ENCODE measurements at regions not wholly inside any gene's neighbourhood (a gene's known extent, or its start where the extent isn't known, plus 50 kb on each side); places are given as distances from the start of the nearest gene placed in this dataset.

DNA sequence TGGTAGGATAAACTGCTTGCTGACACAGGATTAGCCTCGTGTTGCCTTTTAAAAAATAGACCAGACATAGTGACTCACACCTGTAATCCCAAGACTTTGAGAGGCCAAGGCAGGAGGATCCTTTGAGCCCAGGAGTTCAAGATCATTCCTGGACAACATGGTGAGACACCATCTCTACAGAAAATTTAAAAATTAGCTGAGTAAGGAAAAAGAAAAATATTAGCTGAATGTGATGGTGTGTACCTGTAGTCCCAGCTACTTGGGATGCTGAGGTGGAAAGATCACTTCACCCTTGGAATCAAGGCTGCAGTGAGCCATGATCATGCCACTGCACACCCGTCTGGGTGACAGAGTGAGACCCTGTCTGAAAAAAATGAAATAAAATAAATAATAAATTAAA, 82.0 kb downstream of the ETS2 start:
- in situ Hi-C loops (cut with HindIII; ENCODE audit: low sequenced_read_pairs) = no loop called here
- no peak for DNase-seq (ENCODE audit: low spot score)

DNA sequence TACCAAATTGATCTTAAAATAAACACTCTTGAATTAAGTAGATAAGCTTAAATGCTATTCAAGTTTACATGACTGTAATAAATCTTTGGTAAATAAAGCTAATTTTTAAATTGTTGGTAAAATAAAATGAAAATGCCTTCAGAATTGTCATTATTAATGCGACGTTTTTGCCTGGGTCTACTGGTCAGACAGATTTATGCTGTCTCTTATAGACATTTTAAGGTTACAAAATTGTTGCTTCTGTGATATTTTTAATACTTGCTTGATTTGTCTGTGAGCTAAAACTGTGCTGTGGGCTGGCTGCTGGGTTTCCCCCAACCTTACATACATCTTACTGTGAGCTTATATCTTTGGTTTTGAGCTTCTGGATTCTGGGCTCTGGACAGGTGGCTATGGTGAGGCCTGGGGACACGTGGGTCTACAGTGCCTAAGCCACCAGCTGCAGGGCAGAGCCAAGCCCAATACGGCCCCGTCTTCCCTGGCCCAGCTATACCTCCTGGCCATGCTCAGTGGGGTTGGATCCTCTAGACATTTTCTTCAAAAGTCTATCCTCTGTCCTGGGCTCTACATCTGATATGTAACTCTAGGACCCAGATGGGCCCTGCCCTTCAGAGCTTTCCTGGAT, 81.4 kb downstream of the ETS2 start:
- in situ Hi-C loops (cut with HindIII; ENCODE audit: low sequenced_read_pairs) = no loop called here
- DNase-seq (ENCODE audit: low spot score) = no peak

DNA sequence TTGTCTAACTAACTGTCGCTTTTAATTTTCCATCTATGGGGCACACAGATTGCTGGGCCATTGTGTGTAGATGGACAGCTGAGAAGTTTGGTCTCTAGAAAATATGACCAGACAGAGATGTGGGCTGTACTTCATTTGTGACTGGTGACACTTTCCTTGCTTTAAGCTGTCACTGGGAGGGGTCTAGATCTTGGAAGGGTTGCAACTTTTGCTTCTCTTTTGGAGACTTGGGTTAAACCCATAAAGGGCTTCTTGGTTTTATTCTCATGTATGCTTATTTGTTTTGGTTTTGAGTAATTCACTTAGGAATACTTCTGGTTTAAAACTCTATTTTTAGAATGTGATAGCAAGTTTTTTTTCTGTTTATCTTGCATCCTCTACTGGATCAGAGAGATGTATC, 80.2 kb downstream of the ETS2 start:
- in situ Hi-C loops (cut with HindIII; ENCODE audit: low sequenced_read_pairs) = no loop called here
- no peak for DNase-seq (ENCODE audit: low spot score)

DNA sequence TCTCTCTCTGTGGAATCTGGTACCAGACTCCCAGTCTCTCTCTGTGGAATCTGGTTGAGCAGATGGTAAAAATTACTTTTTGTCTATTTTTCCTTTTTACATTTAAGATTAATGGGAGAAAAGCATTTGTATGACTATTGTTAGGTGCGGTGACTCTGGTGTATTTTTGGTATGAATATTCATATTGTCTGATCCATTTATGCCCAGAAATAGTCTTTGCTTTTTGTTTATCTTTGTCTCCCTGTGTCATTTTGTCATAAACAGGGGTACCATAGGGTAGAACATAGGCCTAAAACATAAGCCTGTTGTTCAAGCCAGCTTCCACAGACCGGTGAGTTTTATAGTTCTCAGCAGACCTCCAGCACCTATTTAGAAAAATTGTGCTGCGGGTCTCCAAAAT, 78.7 kb downstream of the ETS2 start:
- DNase-seq (ENCODE audit: low spot score) = no peak
- in situ Hi-C loops (cut with HindIII; ENCODE audit: low sequenced_read_pairs) = no loop called here

- in situ Hi-C loops (cut with HindIII; ENCODE audit: low sequenced_read_pairs) = no loop called here
- DNase-seq (ENCODE audit: low spot score) = no peak
Observed at GRCh38 chr21:38883142-38883541, 77.4 kb downstream of the ETS2 start.

DNA sequence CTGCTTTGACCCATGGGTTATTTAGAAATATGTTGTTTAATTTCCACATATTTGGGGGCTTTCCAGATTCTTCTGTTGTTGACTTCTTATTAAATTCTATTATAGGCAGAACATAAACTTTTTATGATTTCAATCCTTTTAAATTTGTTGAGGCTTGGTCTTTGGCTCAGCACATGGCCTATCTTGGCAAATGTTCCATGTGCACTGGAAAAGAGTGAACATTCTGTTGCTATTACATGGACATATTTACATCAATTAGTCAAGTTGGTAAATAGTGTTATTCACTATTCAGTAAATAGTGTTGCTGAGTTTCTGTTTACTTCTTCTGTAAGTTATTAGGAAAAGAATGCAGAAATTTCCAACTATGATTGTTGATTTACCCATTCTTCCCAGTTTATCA, 75.4 kb downstream of the ETS2 start:
- no peak for DNase-seq (ENCODE audit: low spot score)
- in situ Hi-C loops (cut with HindIII; ENCODE audit: low sequenced_read_pairs) = no loop called here

DNA sequence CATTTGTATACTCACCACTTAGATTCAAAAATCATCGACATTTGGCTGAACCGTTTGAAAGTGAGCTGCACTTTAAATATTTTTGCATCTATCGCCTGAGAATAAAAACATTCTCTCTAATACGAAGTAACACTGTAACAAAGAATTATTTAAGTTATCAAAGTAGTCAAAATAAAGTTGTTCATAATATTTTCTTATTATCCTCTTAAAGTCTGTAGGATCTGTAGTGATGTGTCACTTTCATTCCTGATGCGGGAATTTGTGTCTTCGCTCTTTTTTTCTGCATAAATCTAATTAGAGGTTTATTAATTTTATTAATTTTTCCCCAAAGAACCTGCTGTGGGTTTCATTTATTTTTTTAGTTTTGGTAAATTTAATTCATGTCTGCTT, 74.8 kb downstream of the ETS2 start:
- in situ Hi-C loops (cut with HindIII; ENCODE audit: low sequenced_read_pairs) = no loop called here
- DNase-seq (ENCODE audit: low spot score) = no peak

- in situ Hi-C loops (cut with HindIII; ENCODE audit: low sequenced_read_pairs) = no loop called here
- no peak for DNase-seq (ENCODE audit: low spot score)
Observed at GRCh38 chr21:38879912-38880576, 74.3 kb downstream of the ETS2 start.

- no peak for DNase-seq (ENCODE audit: low spot score)
- in situ Hi-C loops (cut with HindIII; ENCODE audit: low sequenced_read_pairs) = no loop called here
Observed at GRCh38 chr21:38878379-38879179, 72.8 kb downstream of the ETS2 start.

DNA sequence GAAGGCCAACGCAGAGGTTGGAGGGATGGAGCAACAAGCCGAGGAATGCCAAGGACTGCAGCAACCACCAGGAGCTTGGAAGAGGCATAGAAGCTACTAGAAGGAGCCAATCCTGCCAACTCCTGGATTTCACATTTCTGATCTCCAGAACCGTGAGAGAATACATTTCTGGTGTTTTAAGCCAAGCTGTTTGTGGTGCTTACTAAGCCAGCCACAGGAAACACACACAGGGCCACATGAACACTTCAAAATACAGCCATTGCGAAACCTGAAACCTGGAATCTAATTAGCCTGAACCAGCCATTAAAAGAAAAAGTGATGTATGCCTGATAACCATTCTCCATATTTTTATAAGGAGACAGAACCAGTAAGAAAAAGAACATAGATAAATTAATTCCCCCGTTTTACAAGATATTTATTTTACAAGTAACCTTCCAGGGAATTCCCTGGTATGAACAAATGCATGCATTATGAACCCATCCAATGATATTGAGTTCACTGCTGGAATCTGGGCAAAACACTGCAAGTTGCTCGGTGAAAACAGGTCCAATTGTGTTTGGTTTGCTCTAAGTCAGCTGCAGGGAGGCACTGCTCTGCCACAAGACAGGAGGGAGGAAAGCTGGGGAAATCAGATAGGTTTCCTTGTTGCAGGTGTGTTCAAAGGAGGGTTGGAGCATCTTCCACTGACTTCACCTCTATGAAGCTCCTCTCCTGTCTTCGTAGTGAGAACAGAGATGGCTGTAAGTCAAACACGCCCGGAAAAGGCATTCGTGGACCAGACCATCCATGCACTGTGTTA, 70.2 kb downstream of the ETS2 start:
- no peak for DNase-seq (ENCODE audit: low spot score)
- in situ Hi-C loops (cut with HindIII; ENCODE audit: low sequenced_read_pairs) = no loop called here
